Myocyte (in vitro differentiated cells): ENCODE measurements at regions not wholly inside any gene's neighbourhood (a gene's known extent, or its start where the extent isn't known, plus 50 kb on each side); places are given as distances from the start of the nearest gene placed in this dataset.
A peak's percentile ranks its signal among the peaks of the same experiment; 100 is the strongest.

Experiments
- DNase-seq: peaks from one replicate; pipeline ENCODE4 v3.0.0-alpha.2; 2012; ENCODE audit warnings: low read depth

DNA sequence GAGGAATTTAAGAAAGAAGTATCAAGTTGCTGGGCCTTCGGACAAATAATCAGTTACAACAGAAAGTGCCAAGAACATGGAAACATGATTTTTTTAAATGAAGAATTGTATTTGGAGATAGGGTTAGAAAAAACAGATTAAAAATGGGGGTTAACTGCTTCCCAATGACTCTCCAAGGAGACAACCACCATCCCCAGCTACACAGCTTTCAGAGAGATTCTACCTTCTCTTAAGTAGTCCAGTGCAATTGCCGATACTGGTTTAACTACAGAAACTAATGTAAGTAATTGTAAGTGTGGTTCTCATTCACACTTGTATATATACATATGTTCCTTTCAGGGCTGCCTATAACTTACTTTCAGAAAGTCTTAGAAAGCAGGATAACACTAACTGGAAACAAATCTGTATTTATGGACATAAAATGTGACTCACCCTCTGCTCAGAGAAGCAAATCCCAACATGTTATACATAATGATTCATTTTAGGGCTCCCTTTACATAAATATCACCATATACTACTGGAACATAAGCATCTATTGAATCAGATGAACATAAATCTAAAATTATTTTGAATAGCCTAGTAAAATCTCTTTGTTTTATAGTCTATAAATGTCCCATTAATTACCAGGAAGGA is 248.9 kb upstream of the UGT8 start:
- DNase-seq = no peak

DNA sequence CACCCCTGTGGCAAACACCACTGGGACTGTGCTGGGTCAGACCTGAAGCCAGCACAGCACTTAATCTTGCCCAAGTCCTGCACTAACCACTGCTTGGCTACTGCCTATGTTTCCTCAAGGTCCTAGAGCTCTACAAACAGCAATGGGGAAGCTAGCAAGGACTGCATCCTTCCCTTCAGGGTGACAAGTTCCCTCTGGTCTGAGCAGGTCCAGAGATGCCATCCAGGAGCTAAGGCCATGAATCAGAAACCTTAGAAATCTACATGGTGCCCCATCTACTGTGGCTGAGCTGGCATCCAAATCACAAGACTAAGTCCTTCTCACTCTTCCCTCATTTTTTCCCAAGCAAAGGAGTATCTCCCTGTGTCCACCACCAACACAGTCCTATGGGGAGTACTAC is 239.7 kb upstream of the UGT8 start:
- no peak for DNase-seq

DNA sequence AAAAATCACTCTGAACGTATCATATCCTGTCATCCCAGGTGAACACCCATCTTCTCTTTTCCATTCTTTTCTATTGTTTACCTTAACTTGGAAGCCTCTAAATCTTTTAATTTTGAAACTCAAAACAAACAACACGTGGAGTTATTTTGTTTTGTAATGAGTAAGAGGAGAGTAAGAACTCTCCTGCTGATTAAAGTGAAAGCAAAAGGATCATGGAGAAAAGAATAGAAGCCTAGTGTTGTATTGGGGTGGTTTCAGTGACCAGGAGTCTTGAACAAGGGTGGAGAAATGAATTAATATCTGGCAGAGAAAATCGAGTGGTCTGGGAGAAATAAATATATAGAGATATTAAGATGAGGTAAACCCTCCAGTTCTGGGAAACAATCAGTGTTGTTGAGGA is 237.4 kb upstream of the UGT8 start:
- DNase-seq = no peak

DNA sequence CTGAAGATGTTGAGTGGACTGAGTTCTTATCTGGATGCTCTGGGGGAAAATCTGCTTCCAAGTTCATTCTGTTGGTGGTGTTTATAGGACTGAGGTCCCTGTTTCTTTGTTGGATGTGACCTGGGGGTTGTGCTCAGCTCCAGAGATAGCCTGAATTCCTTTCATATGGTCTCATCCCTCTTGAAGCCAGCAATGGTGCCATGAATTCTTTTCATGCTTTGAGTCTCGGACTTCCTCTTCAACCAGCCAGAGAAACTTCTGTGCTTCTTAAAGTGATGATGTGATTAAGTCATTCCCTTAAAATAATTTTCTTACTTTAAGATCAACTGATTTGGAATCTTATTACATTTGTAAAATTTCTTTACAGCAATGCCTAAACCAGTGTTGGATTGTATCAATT is 233.8 kb upstream of the UGT8 start:
- DNase-seq = peak; percentile 87

DNA sequence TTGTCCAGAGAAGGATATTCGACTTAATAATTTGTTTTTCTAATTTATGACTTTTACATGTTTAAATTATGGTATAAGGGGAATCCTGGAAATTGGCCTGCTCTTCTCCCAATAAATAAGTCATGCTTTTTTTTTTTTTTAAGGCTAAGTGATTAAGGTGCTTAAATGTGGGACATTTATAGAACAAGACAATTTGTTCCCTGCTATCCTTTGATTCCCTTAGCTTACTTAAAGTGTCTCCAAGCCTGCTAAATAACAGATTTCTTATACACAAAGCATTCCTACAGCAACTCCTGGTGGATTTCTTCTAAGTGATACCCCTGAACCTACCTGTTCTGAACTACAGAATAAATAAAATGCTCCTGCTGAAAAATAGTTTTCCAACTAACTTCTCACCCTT is 233.0 kb upstream of the UGT8 start:
- DNase-seq = no peak

DNA sequence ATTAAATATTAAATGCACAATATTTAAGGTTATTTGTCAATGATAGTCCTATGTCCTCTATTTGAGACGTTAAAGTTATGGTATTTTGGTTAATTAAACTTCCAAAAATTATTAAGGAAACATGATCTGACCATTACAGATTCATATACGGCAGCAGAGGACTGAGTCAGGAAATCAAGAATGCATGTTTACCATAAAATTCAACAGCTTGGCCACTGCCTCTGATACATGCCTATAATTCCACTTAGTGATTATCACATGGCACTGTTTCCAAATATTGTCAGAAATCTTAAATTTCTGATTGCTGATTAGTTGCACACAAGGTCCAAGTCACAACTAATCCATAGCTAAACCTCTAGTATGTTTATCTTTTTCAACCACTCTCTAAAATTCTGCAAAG is 232.2 kb upstream of the UGT8 start:
- DNase-seq = no peak

DNA sequence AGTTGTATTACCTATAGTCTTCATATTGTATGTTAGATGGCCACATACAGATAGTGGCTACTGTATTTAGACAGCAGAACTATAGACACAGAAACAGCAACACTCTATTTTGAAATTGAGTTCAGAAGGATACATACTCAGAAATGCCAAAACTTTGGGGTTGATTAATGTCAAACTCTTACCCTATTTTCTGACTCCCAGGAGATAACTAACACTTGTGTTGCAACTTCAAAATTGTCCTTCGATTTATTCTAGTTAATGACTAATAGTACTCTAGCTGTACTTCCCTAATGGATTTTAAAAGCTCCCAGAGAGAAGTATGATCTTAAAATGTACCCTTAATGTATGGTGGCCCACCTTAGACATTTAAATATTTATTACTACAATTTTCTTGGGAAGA is 229.9 kb upstream of the UGT8 start:
- DNase-seq = no peak

DNA sequence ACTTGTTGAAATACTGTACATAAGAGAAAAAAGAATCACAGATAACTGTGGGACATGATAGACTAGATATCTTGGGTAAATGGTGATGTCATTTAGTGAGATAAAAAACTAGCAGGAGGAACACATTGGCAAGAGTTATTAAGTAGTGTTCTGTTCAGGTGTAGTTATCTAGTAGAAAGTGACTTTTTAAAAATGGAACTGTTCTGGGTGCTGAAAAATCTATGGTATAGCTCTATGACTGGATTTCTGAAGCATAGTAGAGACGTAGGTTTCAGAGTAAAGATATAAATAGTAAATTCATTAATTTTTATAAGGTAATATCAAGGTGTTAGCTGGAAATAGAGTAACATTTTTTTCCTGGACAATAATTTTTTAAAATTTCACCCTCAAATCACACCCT is 225.1 kb upstream of the UGT8 start:
- no peak for DNase-seq

DNA sequence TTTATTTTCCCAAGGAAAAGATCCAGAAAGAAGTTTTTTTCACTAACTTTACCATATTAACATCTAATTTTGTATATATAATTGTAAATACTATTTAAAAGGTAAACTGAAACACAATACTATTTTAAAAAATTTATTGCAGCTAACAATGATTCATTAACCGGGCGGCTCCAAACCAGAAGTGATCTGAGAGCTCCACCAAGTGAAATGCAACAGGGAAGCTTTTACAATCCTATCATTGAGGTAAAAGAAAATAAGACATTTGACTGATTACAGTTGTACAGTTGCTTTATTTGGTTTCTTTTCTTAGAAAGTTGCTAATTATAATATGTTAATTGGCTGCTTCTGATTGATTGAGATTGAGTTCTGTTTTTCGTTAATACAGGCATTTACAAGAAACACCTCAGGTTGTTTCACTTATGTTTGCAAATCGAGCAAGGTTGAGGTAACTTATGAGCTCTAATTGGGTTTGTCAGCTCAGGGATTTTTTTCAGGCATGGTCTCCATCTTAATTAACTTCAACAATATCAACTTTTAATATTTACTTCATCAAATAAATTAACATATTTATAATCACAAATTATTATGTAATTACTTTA is 220.2 kb upstream of the UGT8 start:
- peak; percentile 63 for DNase-seq

DNA sequence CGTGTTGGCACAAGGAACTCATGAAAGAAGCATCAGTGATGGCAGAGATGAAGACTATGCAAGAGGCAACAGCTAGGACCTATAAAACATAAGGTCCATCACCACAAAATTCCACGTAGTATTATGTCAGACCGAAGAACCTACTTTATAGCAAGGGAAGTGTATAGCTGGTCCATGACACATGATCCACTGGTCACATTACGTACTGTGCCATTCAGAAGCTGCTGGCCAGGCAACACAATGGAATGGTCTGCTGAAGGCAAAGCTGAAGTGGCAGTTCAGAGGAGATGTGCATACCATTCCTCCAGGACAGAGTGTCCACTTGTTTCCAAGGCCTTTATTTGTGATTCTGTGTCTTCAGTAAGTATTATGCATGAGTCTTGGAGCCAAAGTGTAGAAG is 215.5 kb upstream of the UGT8 start:
- DNase-seq = no peak

DNA sequence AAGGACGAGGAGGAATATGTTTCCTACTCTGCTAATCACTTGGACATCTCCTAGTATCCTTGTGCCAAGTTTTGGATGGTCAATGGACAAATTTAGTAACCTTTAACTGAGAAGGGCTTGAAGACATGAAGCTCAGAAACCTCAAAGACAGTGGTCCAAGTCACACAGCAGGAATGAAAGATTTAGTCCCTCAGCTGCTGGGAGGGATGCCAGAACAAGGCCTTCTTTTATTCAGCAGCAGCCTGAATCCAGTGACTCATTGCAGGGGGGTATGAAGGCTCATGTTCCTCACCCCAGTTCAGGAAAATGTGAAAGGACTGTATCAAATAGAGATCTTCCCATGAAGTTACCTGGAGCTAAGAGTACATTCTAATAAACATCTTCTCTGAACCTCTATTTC is 214.9 kb upstream of the UGT8 start:
- DNase-seq = peak; percentile 92

DNA sequence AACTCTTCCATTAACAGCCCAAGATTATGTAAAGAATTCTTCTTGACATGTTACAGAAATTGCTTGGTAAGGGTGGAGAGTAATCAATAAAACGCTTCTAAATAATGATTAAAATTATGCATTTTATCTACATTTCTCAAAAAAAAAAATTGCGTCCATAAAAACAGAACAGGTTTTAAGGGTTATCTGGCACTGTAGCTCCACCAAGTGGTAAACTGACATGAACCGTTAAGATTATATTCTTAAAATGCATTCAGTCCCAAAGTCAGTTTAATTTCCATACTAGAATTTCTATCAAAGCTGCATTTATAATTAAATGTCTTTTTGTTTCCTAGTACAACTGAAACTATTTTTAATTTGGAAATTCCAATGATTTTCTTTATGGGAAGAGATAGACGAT is 214.0 kb upstream of the UGT8 start:
- peak; percentile 51 for DNase-seq

DNA sequence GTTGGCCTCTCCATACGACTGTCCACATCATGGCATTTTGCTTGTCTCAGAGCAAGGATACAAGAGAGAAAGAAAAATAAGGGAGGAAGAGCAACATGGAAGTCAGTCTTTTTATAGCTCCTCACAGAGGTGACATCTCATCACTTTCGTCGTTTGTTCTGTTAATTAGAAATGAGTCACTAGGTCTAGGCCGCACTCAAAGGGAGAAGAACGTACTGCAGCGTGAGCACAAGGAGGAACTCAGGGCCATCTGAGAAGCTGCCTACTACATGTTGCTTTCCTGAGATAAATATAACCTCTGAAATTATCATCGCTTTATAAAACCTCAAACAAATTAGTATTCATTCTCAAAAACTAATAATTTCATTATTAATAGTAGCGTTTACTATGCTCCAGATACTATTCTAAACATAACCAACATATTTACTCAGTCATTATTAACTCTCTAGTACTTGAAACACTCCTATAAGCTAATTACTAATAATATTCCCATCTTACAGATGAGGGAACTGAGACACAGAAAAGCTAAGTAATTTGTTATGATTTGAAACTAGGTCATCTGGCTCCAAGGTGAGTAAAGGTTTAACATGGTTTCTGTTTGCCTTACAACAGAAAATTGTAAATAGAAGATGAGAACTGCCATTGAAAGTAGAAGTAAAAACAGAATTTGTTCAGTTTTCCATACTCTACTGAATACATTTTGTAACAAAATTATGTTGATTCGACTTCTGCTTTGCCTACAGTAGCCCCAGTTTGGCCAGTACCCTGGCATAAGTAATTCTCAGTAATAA is 213.2 kb upstream of the UGT8 start:
- DNase-seq = no peak

DNA sequence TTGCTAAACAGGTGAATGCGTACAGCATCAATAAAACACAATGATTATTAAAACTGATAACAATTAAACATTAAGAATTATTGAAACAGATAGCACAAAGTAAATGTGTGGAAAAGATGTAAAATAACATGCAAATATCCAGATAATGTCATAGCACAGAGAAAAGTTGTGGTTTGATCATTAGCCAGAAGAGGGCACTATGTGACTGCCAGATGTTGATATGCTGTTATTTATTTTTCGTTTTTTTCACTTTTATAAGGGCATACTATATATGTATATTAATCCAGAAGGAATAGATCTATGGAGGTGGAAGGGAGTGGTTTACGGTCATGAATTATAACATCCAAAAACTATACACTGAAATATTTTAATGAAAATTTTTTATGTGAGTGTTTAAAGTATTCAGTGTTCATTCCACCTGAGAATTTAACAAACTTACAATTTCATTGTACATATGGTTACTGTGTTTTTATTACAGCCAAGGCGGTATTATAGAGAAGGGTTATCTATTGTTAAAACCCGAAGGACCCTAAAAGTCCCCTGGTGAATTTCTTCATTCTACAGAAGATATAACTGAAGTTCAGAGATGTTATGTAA is 211.9 kb upstream of the UGT8 start:
- peak; percentile 44 for DNase-seq

DNA sequence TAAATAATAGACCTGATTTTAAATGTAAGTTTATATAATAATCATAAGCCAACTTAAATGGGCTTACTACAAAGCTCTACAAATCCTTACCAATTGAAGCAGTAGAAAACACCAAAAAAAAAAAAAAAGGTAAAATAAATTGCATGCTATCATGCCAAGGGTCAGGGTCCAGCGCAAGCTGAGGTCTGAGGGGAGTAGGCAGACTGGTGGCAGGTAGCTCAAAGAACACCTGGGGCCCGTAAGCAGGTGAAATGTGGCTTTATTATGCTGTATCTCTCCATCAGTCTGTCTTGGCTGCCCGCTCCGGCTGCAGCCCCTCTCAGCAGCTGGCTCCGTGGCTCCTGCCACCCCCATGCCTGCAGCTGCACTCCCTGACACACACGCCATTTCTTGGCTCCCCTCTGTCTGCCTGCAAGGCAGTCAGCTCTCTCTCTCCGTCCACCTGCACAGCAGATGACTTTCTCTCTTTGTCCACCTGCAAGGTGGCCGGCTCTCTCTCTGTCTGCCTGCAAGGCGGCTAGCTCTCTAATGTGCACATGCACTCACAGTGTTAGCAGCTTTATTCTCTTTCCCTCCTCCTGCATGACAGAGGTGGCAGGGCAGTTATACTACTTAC is 209.4 kb upstream of the UGT8 start:
- DNase-seq = no peak

DNA sequence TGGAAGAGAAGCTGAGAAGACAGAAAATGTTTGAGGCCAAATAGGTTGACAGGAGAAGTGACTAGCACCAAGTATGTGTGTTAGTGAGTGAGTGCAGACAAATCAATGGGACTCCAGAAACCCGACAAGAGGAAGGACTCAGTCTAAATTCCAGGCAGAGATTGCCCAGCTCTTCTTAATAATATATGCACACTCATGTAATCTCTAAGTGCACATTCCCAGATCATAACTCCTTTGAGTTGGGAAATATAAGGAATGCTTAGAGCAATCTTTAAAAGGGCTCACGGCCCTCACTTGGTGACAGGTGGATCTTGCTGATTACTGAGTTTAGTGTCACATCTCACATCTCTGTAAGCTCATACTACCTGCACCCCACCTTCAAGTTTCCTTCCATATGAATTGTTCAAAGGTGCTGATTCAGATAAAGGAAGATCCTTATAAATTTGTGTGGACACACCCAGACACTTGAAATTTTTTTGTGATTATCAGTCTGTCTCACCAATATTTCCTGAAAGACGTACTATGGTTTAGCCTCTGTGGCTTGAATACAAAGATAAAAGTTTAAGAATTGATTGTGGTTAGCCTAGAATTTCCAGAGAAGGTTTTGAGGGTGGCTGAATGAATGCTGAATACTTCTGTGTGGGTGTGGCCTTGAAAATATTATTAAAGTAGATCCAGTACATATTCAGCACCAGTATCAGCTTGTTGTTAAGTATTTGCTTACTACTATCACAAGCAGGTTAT is 205.1 kb upstream of the UGT8 start:
- DNase-seq = no peak

DNA sequence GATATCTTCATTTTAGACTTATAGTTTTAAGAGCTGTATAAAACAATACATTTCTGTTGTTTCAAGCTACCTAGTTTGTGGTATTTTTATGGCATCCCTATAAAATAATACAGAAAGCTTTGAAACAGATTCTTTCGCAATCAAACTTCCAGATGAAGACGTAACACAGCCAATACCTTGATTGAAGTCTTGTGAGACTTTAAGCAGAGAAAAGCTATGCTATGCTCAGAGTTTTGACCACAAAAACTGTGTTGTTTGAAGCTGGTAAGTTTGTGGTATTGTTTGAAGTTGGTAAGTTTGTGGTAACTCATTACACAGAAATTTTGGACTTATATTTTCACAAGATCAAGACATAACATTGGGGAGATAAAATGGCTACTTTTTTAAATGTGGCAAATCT is 201.8 kb upstream of the UGT8 start:
- no peak for DNase-seq

DNA sequence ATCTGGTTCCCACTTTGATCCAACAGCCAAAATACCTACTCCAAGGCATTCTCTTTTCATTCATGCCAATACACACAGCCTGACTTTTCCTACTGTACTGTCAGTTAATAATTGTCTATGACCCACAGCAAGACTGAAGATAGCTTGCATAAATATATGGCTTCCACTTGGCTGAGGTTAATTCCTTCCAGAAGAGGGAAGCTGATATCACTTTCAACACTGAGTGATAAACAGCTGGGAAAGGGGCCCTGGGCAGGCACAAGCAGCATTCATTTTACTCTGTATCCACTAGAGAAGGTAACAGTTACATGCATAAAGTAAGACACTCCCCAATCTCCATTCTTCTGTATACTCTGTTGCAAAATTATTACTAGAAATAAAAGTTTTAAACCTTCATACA is 200.2 kb upstream of the UGT8 start:
- DNase-seq = no peak

DNA sequence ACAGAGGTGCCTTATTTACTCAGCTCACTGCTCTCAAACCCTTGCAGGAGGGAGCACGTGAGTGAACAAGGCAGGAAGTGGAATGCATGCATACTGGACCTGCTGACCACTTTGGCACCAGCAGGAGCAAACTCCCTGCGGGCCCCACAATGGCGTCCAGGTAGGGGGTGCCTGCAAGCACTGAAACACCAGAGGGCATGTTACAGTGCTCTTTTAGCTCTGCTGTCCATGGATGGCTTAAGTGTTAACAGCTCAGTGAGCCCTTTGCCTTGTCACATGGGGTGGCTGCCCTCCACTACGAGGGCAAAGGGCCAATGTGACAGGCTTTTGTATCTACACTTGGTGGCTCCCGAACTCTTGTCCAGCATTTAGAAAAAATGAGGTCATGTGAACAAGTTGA is 199.5 kb upstream of the UGT8 start:
- no peak for DNase-seq

DNA sequence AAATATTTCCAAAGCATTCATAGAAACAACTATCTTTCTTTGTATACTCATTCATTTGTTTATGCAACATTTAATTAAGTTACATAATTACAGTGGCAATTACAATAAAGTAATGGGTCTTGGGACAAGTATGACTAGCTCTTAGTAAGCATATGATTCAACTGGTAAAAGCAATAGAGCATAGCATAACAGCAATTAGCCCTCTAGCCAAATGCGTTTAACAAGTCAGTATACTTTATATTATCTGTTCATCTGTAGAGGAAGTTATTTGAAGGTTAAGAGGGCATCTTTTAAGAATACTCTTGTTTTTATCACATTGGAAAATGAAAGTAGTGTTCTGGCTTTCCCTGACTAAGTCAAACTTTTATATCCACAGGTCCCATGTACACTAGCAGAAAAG is 198.1 kb upstream of the UGT8 start:
- no peak for DNase-seq

DNA sequence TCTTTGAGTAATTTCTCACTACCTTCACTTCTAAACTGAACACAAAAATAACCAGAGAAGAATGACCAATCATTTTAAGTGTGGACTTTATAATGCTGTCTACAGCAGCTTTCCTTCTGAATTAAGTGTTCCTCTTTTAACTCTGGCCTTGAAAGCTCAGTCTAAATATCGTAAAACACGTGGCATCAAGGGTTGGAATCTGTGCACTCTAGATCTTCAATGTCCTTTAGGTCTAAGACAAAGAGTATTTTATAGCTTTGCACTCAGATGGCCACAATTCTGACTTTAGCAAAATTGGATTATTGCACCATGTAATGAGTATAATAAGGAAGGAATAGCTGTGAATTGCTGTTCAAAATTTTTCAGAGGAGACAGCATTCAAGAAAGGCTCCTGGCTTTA is 197.1 kb upstream of the UGT8 start:
- no peak for DNase-seq
